ENCODE measurements at regions not wholly inside any gene's neighbourhood (a gene's known extent, or its start where the extent isn't known, plus 50 kb on each side); places are given as distances from the start of the nearest gene placed in this dataset.

GRCh38 chr6:804317-804716, 111.4 kb upstream of the EXOC2 start (continued):
- TF ChIP-seq ZNF416 (CRISPR knock-in tag; IDR thresholded peaks at IDR 0.05): no peak
- TF ChIP-seq, protein P1, sequence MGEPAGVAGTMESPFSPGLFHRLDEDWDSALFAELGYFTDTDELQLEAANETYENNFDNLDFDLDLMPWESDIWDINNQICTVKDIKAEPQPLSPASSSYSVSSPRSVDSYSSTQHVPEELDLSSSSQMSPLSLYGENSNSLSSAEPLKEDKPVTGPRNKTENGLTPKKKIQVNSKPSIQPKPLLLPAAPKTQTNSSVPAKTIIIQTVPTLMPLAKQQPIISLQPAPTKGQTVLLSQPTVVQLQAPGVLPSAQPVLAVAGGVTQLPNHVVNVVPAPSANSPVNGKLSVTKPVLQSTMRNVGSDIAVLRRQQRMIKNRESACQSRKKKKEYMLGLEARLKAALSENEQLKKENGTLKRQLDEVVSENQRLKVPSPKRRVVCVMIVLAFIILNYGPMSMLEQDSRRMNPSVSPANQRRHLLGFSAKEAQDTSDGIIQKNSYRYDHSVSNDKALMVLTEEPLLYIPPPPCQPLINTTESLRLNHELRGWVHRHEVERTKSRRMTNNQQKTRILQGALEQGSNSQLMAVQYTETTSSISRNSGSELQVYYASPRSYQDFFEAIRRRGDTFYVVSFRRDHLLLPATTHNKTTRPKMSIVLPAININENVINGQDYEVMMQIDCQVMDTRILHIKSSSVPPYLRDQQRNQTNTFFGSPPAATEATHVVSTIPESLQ (CRISPR knock-in tag; IDR thresholded peaks at IDR 0.05): no peak
- no peak for TF ChIP-seq OVOL2 (CRISPR knock-in tag; IDR thresholded peaks at IDR 0.05; ENCODE audit: borderline replicate concordance)

- no peak for DNase-seq (ENCODE audit: low spot score)
- peaks cover 9% of the 10 kb centered on the region for H3K4me1 Mint-ChIP-seq
- H3K27ac Mint-ChIP-seq: no peak overlapping the region
- H3K36me3 Mint-ChIP-seq: no peaks in the 10 kb centered on the region
- H3K9me3 Mint-ChIP-seq: peaks cover 4% of the 10 kb centered on the region
- ChIA-PET CTCF (no interaction called here), POLR2A (no interaction called here)
- H3K4me3 Mint-ChIP-seq: no peak overlapping the region
- ATAC-seq: no peak
- no peak for TF ChIP-seq RELA (CRISPR knock-in tag; IDR thresholded peaks at IDR 0.05; ENCODE audit: borderline replicate concordance)
- no peaks in the 10 kb centered on the region; the same call in 1 of the 2 replicates for H3K27me3 Mint-ChIP-seq (ENCODE audit: low read depth)
Observed at GRCh38 chr6:803191-803977, 110.4 kb upstream of the EXOC2 start.

DNA sequence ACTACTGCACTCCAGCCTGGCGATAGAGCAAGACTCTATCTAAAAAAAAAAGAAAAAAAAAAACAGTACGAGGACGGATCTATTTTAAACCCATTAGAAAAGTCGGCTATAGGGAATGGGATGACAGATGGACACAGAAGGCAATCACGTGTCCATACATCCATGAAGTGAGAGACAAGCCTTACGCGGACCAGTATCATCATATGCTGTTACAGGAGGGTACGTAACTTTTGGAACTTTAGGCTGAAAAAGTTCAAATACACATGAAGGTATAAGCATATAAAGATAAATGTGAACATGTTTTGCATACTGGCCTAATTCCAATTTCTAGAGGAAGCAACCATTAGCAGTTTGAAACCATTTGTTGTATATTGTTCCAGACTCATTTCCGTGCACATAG, 109.8 kb upstream of the EXOC2 start:
- H3K36me3 Mint-ChIP-seq: no peaks in the 10 kb centered on the region
- no peak overlapping the region for H3K27ac Mint-ChIP-seq
- TF ChIP-seq, protein P2, sequence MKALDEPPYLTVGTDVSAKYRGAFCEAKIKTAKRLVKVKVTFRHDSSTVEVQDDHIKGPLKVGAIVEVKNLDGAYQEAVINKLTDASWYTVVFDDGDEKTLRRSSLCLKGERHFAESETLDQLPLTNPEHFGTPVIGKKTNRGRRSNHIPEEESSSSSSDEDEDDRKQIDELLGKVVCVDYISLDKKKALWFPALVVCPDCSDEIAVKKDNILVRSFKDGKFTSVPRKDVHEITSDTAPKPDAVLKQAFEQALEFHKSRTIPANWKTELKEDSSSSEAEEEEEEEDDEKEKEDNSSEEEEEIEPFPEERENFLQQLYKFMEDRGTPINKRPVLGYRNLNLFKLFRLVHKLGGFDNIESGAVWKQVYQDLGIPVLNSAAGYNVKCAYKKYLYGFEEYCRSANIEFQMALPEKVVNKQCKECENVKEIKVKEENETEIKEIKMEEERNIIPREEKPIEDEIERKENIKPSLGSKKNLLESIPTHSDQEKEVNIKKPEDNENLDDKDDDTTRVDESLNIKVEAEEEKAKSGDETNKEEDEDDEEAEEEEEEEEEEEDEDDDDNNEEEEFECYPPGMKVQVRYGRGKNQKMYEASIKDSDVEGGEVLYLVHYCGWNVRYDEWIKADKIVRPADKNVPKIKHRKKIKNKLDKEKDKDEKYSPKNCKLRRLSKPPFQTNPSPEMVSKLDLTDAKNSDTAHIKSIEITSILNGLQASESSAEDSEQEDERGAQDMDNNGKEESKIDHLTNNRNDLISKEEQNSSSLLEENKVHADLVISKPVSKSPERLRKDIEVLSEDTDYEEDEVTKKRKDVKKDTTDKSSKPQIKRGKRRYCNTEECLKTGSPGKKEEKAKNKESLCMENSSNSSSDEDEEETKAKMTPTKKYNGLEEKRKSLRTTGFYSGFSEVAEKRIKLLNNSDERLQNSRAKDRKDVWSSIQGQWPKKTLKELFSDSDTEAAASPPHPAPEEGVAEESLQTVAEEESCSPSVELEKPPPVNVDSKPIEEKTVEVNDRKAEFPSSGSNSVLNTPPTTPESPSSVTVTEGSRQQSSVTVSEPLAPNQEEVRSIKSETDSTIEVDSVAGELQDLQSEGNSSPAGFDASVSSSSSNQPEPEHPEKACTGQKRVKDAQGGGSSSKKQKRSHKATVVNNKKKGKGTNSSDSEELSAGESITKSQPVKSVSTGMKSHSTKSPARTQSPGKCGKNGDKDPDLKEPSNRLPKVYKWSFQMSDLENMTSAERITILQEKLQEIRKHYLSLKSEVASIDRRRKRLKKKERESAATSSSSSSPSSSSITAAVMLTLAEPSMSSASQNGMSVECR (CRISPR knock-in tag; IDR thresholded peaks at IDR 0.05; ENCODE audit: borderline replicate concordance): no peak
- TF ChIP-seq ATF1 (CRISPR knock-in tag; IDR thresholded peaks at IDR 0.05) (no peak), EMX1 (CRISPR knock-in tag; IDR thresholded peaks at IDR 0.05) (no peak), CREM (CRISPR knock-in tag; IDR thresholded peaks at IDR 0.05) (no peak), ZNF232 (CRISPR knock-in tag; IDR thresholded peaks at IDR 0.05) (no peak), KAT7 (CRISPR knock-in tag; IDR thresholded peaks at IDR 0.05; ENCODE audit: borderline replicate concordance) (no peak), ZNF671 (CRISPR knock-in tag; IDR thresholded peaks at IDR 0.05) (no peak), FOXK1 (CRISPR knock-in tag; IDR thresholded peaks at IDR 0.05) (no peak), ZNF263 (CRISPR knock-in tag; IDR thresholded peaks at IDR 0.05; ENCODE audit: low read depth) (no peak), ATF2 (CRISPR knock-in tag; IDR thresholded peaks at IDR 0.05; ENCODE audit: borderline replicate concordance, low read depth) (no peak)
- TF ChIP-seq, protein P3, sequence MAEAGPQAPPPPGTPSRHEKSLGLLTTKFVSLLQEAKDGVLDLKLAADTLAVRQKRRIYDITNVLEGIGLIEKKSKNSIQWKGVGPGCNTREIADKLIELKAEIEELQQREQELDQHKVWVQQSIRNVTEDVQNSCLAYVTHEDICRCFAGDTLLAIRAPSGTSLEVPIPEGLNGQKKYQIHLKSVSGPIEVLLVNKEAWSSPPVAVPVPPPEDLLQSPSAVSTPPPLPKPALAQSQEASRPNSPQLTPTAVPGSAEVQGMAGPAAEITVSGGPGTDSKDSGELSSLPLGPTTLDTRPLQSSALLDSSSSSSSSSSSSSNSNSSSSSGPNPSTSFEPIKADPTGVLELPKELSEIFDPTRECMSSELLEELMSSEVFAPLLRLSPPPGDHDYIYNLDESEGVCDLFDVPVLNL (CRISPR knock-in tag; IDR thresholded peaks at IDR 0.05; ENCODE audit: borderline replicate concordance, low read depth): no peak
- TF ChIP-seq, protein P4, sequence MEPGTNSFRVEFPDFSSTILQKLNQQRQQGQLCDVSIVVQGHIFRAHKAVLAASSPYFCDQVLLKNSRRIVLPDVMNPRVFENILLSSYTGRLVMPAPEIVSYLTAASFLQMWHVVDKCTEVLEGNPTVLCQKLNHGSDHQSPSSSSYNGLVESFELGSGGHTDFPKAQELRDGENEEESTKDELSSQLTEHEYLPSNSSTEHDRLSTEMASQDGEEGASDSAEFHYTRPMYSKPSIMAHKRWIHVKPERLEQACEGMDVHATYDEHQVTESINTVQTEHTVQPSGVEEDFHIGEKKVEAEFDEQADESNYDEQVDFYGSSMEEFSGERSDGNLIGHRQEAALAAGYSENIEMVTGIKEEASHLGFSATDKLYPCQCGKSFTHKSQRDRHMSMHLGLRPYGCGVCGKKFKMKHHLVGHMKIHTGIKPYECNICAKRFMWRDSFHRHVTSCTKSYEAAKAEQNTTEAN (CRISPR knock-in tag; IDR thresholded peaks at IDR 0.05): no peak
- TF ChIP-seq, protein P5, sequence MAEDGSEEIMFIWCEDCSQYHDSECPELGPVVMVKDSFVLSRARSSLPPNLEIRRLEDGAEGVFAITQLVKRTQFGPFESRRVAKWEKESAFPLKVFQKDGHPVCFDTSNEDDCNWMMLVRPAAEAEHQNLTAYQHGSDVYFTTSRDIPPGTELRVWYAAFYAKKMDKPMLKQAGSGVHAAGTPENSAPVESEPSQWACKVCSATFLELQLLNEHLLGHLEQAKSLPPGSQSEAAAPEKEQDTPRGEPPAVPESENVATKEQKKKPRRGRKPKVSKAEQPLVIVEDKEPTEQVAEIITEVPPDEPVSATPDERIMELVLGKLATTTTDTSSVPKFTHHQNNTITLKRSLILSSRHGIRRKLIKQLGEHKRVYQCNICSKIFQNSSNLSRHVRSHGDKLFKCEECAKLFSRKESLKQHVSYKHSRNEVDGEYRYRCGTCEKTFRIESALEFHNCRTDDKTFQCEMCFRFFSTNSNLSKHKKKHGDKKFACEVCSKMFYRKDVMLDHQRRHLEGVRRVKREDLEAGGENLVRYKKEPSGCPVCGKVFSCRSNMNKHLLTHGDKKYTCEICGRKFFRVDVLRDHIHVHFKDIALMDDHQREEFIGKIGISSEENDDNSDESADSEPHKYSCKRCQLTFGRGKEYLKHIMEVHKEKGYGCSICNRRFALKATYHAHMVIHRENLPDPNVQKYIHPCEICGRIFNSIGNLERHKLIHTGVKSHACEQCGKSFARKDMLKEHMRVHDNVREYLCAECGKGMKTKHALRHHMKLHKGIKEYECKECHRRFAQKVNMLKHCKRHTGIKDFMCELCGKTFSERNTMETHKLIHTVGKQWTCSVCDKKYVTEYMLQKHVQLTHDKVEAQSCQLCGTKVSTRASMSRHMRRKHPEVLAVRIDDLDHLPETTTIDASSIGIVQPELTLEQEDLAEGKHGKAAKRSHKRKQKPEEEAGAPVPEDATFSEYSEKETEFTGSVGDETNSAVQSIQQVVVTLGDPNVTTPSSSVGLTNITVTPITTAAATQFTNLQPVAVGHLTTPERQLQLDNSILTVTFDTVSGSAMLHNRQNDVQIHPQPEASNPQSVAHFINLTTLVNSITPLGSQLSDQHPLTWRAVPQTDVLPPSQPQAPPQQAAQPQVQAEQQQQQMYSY (CRISPR knock-in tag; IDR thresholded peaks at IDR 0.05): no peak

More for the DNA sequence above, 109.8 kb upstream of the EXOC2 start:
- Mint-ChIP-seq H3K27me3 (ENCODE audit: low read depth) (no peaks in the 10 kb centered on the region; the same call in 1 of the 2 replicates), H3K4me3 (no peak overlapping the region), H3K4me1 (peaks cover 14% of the 10 kb centered on the region), H3K9me3 (peaks cover 4% of the 10 kb centered on the region)
- ATAC-seq: no peak
- DNase-seq (ENCODE audit: low spot score): no peak
- ChIA-PET CTCF (interaction anchor here (1.4 kb wide), 1 partner anchor 208 kb away, joined by 3 read pairs; no protein-coding TSS in a partner anchor), POLR2A (no interaction called here)
